Activated CD4-positive, alpha-beta T cell treated with anti-CD3 and anti-CD28 coated beads, Interleukin-10, Interleukin-2, amounts not matched to agents 100 ng/mL and 50 ng/mL, durations not matched to agents 16 hours and 8 hours (primary cell): ENCODE measurements at regions not wholly inside any gene's neighbourhood (a gene's known extent, or its start where the extent isn't known, plus 50 kb on each side); places are given as distances from the start of the nearest gene placed in this dataset.

Experiments used
- DNase-seq: peaks from one replicate; pipeline ENCODE4 v3.0.0-alpha.2; 2020

GRCh38 chr11:91854780-91855179, 369.8 kb upstream of the FAT3 start:
- no peak for DNase-seq

- DNase-seq: no peak
Measured at GRCh38 chr11:91854171-91854570, 370.4 kb upstream of the FAT3 start.

GRCh38 chr11:91851908-91852307, 372.7 kb upstream of the FAT3 start:
- DNase-seq: no peak

- no peak for DNase-seq
Measured at GRCh38 chr11:91850533-91851275, 373.9 kb upstream of the FAT3 start.

- DNase-seq: no peak
Measured at GRCh38 chr11:91850021-91850420, 374.6 kb upstream of the FAT3 start.

- DNase-seq: no peak
Measured at GRCh38 chr11:91846649-91847048, 378.0 kb upstream of the FAT3 start.

- DNase-seq: no peak
Measured at GRCh38 chr11:91846002-91846401, 378.6 kb upstream of the FAT3 start.

GRCh38 chr11:91840640-91841240, 383.9 kb upstream of the FAT3 start:
- DNase-seq: no peak

- DNase-seq: no peak
Measured at GRCh38 chr11:91837411-91838330, 386.9 kb upstream of the FAT3 start.

- DNase-seq: no peak
Measured at GRCh38 chr11:91835051-91835560, 389.5 kb upstream of the FAT3 start.

- no peak for DNase-seq
Measured at GRCh38 chr11:91828901-91829300, 395.7 kb upstream of the FAT3 start.

GRCh38 chr11:91825777-91826176, 398.8 kb upstream of the FAT3 start:
- DNase-seq: no peak

GRCh38 chr11:91823252-91823830, 401.3 kb upstream of the FAT3 start:
- DNase-seq: no peak

- no peak for DNase-seq
Measured at GRCh38 chr11:91822805-91823204, 401.8 kb upstream of the FAT3 start.

- DNase-seq: no peak
Measured at GRCh38 chr11:91820709-91821108, 403.9 kb upstream of the FAT3 start.

GRCh38 chr11:91819777-91820176, 404.8 kb upstream of the FAT3 start:
- DNase-seq: no peak

GRCh38 chr11:91819195-91819594, 405.4 kb upstream of the FAT3 start:
- no peak for DNase-seq

- DNase-seq: no peak
Measured at GRCh38 chr11:91817996-91818395, 406.6 kb upstream of the FAT3 start.

GRCh38 chr11:91813263-91813662, 411.4 kb upstream of the FAT3 start:
- no peak for DNase-seq

GRCh38 chr11:91810871-91811270, 413.7 kb upstream of the FAT3 start:
- no peak for DNase-seq

GRCh38 chr11:91805293-91805692, 419.3 kb upstream of the FAT3 start:
- DNase-seq: no peak

- DNase-seq: no peak
Measured at GRCh38 chr11:91804042-91804441, 420.6 kb upstream of the FAT3 start.

- no peak for DNase-seq
Measured at GRCh38 chr11:91802475-91802874, 422.1 kb upstream of the FAT3 start.
